Heart right ventricle (tissue), 16 donors: ENCODE measurements at regions not wholly inside any gene's neighbourhood (a gene's known extent, or its start where the extent isn't known, plus 50 kb on each side); places are given as distances from the start of the nearest gene placed in this dataset.

Source experiments
- ATAC-seq, 8 donors: fragments of 200-7000 bp; cut with Tn5 transposase; one replicate each; pipeline ENCODE4 v1.9.1; 2020; ENCODE audit warnings: mild to moderate bottlenecking in 8 of 8, moderate library complexity in 8 of 8, moderate number of reproducible peaks in 1 of 8
- DNase-seq, 2 donors: peaks; one replicate each; pipeline ENCODE4 v3.0.0-alpha.2; 2020
- H3K27ac ChIP-seq, 10 donors: fragments of 200-600 bp; sonication (generic) in 2 of 10; one replicate each; pipeline versions ENCODE4 v1.5.0 to v1.8.0; 2020 to 2022; ENCODE audit warnings: mild to moderate bottlenecking in 3 of 10
- H3K27me3 ChIP-seq, 7 donors: fragments of 200-600 bp; one replicate each; pipeline ENCODE4 v1.8.0; 2021 to 2022; ENCODE audit warnings: mild to moderate bottlenecking in 2 of 7
- H3K36me3 ChIP-seq, 9 donors: fragments of 200-600 bp; sonication (generic) in 1 of 9; one replicate each; pipeline versions ENCODE4 v1.5.0 to v1.8.0; 2020 to 2022; ENCODE audit warnings: mild to moderate bottlenecking in 2 of 9
- H3K4me1 ChIP-seq, 9 donors: fragments of 200-600 bp; sonication (generic) in 1 of 9; one replicate each; pipeline versions ENCODE4 v1.5.0 to v1.8.0; 2020 to 2022; ENCODE audit warnings: mild to moderate bottlenecking in 4 of 9
- H3K4me3 ChIP-seq, 10 donors: fragments of 200-600 bp; sonication (generic) in 2 of 10; one replicate each; pipeline versions ENCODE4 v1.5.0 to v1.8.0; 2020 to 2022; ENCODE audit warnings: mild to moderate bottlenecking in 7 of 10, moderate library complexity in 2 of 10
- H3K9me3 ChIP-seq, 11 donors: fragments of 200-600 bp in 10 of 11; sonication (generic) in 2 of 11; one replicate each; pipeline versions ENCODE4 v1.5.0 to v1.8.0; 2013 to 2022; ENCODE audit warnings: mild to moderate bottlenecking in 2 of 11, control low read depth in 1 of 11, moderate library complexity in 1 of 11
- CTCF ChIP-seq, 9 donors: fragments of 200-600 bp; sonication (generic) in 2 of 9; IDR thresholded peaks; one replicate each; pipeline versions ENCODE4 v1.5.0 to v1.8.0; 2021 to 2022; ENCODE audit warnings: antibody characterized with exemption in 9 of 9, mild to moderate bottlenecking in 5 of 9, moderate library complexity in 1 of 9
- WGBS, 2 donors: extraction: QIAGEN DNeasy Blood & Tissue Kit; methylation state at CpG; one replicate each; pipeline ENCODE4 v1.1.7; 2013; ENCODE audit warnings: inconsistent platforms in 1 of 2; 5-methylcytosine and 5-hydroxymethylcytosine counted together
- intact Hi-C, 10 donors: fragments of 100-400 bp; cut with DNase I; formaldehyde crosslinking; loops; one replicate each; pipeline versions ENCODE4 v1.11.1 to v1.14.2; 2022
- donor health status: Arrhythmogenic right ventricular cardiomyopathy.
- donor health status: ischemic (EF 13 %, LVEDD 7.1; RV severe dilation, severe dysfunction).
- donor health status: healthy with polysubstance abuse.
- donor health status: DM: no; HTN: yes; CAD: no.
- donor health status: DM: no; HTN: no; CAD: no.
- donor health status: ischemic (EF 25% LVEDD 6.9; RV normal size, moderate dysfunction).
- donor health status: ischemic (EF 25% LVEDD 5.7; RV mildly dilated, moderate dysfunction).
- donor health status: healthy.
- donor health status: DM: yes; HTN: yes; CAD: no.
- donor health status: Ischemic cardiomyopathy.
- donor health status: ischemic (EF 35%, LVEDD 5.7; RV mildly dilated, moderate dysfunction).
- donor health status: nonischemic (EF 11% LVEDD 7.7; RV severe dilation, severe dysfunction).
- donor health status: DM: yes; HTN: yes; CAD: no.
- donor health status: PGD.
- donor health status: ischemic (EF 29% LVEDD 5.4; RV normal size, mild dysfunction).
- donor health status: nonischemic (EF 23%, LVEDD 6.1; RV moderate dilation, normal function).

DNA sequence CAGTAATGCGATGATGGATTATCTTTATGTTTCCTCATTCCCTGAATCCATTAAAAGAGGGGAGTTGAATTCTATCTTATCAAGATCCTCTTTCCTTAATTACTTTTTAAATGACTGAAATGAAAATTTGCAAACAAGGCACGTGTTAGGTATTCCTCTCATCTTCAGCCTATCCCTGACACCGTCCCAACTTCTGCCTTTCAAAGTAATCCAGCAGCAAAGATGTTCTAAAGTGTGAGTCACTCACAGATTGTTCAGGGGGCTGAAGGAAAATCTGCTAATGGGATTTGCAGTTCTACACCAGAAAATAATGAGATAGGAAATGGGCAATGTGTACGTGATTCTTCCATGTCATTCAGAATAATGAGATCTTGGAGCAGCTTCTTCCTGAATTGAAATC, 403.0 kb downstream of the ARHGEF28 start:
- Histone ChIP-seq H3K27ac (no peak overlapping the region), H3K36me3 (no peaks in the 10 kb centered on the region), H3K4me1 (no peaks in the 10 kb centered on the region), H3K4me3 (no peak overlapping the region), H3K27me3 (peaks cover 0 to 4% (median 0%) of the 10 kb centered on the region in 7 donors), H3K9me3 (no peaks in the 10 kb centered on the region)
- DNase-seq (no peak), ATAC-seq (no peak)
- intact Hi-C loops = no loop called here
- WGBS, 2 donors = 65 to 79% methylated on average over 4 of the region's 4 CpGs
- TF ChIP-seq CTCF (IDR thresholded peaks at IDR 0.05) = no peak

DNA sequence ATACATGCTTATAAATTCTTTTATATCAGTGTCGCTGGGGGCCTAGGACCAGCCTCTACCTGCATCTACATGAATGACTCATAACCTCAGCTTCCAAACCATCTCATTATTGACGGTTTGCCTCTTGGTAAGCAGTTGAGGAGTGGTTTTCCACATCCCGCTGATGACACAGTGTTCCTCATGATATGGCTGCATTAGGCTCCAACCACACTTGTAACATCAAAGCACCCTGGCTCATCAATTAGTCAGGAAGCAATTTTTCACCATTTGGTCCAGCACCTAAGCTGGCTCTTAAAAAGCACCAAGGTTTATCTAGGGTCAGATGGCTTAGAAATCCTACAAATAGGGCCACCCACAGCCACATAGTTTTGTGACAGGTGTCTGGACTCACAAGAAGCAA, 402.4 kb downstream of the ARHGEF28 start:
- no peak for ATAC-seq
- Histone ChIP-seq H3K27ac (no peak overlapping the region), H3K36me3 (no peaks in the 10 kb centered on the region), H3K4me1 (no peaks in the 10 kb centered on the region), H3K9me3 (no peaks in the 10 kb centered on the region), H3K27me3 (peaks cover 0 to 4% (median 0%) of the 10 kb centered on the region in 7 donors), H3K4me3 (no peak overlapping the region)
- no peak for TF ChIP-seq CTCF (IDR thresholded peaks at IDR 0.05)
- intact Hi-C loops = no loop called here
- 70 to 82% methylated on average over 3 of the region's 3 CpGs for WGBS, 2 donors
- no peak for DNase-seq

- Histone ChIP-seq H3K4me3 (no peak overlapping the region), H3K27me3 (peaks cover 0 to 4% (median 0%) of the 10 kb centered on the region in 7 donors), H3K36me3 (no peaks in the 10 kb centered on the region), H3K27ac (no peak overlapping the region), H3K9me3 (no peaks in the 10 kb centered on the region), H3K4me1 (no peaks in the 10 kb centered on the region)
- DNase-seq (no peak), ATAC-seq (no peak)
- intact Hi-C loops = no loop called here
- TF ChIP-seq CTCF (IDR thresholded peaks at IDR 0.05) = no peak
- WGBS, 2 donors = 76% methylated on average over 2 of the region's 2 CpGs
These were observed 401.8 kb downstream of the ARHGEF28 start for GRCh38 chr5:74027732-74028338.

DNA sequence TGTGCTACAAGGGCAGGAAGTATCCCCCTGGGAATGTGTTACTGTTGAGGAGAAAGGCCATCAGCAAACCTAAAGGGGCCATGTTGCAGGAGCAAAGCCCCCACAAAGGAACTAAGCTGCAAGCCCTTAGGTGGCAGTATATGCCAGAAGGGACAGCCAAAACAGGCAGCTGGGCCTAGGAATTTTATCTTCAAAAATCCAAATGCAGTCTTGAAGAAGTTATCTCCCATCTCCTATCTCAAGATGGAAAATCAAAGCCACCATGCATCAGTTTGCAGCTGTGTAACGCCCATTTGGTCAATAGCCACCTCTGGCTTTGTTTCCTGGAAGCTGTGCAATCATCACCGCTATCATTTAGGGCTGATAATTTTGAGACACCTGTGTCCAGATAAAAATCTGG, 400.3 kb downstream of the ARHGEF28 start:
- intact Hi-C loops = no loop called here
- H3K27me3 ChIP-seq = peaks cover 0 to 4% (median 0%) of the 10 kb centered on the region in 7 donors
- ATAC-seq (no peak), DNase-seq (no peak)
- no peak overlapping the region for H3K4me3 ChIP-seq
- H3K9me3 ChIP-seq = no peaks in the 10 kb centered on the region
- no peak overlapping the region for H3K27ac ChIP-seq
- WGBS, 2 donors = 82 to 91% methylated on average over 2 of the region's 2 CpGs
- peaks cover 0 to 3% (median 0%) of the 10 kb centered on the region in 9 donors for H3K4me1 ChIP-seq
- peak in 1 of 9 donors; percentile 11 for TF ChIP-seq CTCF (IDR thresholded peaks at IDR 0.05)
- H3K36me3 ChIP-seq = no peaks in the 10 kb centered on the region
